Stimulated activated naive CD8-positive, alpha-beta T cell treated with anti-CD3 and anti-CD28 coated beads, Interleukin-15, amount 100 ng/mL, for 72 hours (primary cell): ENCODE measurements at regions not wholly inside any gene's neighbourhood (a gene's known extent, or its start where the extent isn't known, plus 50 kb on each side); places are given as distances from the start of the nearest gene placed in this dataset.

ENCODE experiments used
- ATAC-seq: fragments of 150-1000 bp; cut with Tn5 transposase; 2 replicates; pipeline ENCODE4 v1.10.0; 2021; ENCODE audit warnings: mild to moderate bottlenecking, moderate library complexity
- DNase-seq, 2 donors: peaks; one replicate each; pipeline ENCODE4 v3.0.0; 2021 to 2022
- H3K27ac Mint-ChIP-seq, 2 donors: one replicate each; pipeline ENCODE4 v1.8.0; 2022; ENCODE audit warnings: mild to moderate bottlenecking in 2 of 2, mixed read lengths in 2 of 2, moderate library complexity in 2 of 2
- H3K27me3 Mint-ChIP-seq: one replicate; pipeline ENCODE4 v1.8.0; 2022; ENCODE audit warnings: mixed read lengths
- H3K4me1 Mint-ChIP-seq: one replicate; pipeline ENCODE4 v1.8.0; 2022; ENCODE audit warnings: mild to moderate bottlenecking, mixed read lengths
- H3K4me3 Mint-ChIP-seq, 2 donors: one replicate each; pipeline ENCODE4 v1.8.0; 2022; ENCODE audit warnings: mild to moderate bottlenecking in 2 of 2, mixed read lengths in 2 of 2, moderate library complexity in 1 of 2
- H3K9me3 Mint-ChIP-seq, 2 donors: one replicate each; pipeline ENCODE4 v1.8.0; 2022; ENCODE audit warnings: mixed read lengths in 2 of 2

- ATAC-seq (no peak), DNase-seq (no peak)
- no peaks in the 10 kb centered on the region for H3K27me3 Mint-ChIP-seq
- no peaks in the 10 kb centered on the region for H3K4me1 Mint-ChIP-seq
- H3K27ac Mint-ChIP-seq = no peak overlapping the region
- H3K4me3 Mint-ChIP-seq = no peak overlapping the region
- no peaks in the 10 kb centered on the region for H3K9me3 Mint-ChIP-seq
These were observed 434.8 kb upstream of the IGFBP7 start for GRCh38 chr4:57544811-57545654.

GRCh38 chr4:57504797-57505530 lies 394.8 kb upstream of the IGFBP7 start:
- Mint-ChIP-seq H3K4me3 (no peak overlapping the region), H3K4me1 (no peaks in the 10 kb centered on the region), H3K9me3 (peaks cover 2 to 3% of the 10 kb centered on the region in 2 donors), H3K27ac (no peak overlapping the region), H3K27me3 (no peaks in the 10 kb centered on the region)
- no peak for ATAC-seq
- DNase-seq = no peak

- H3K27me3 Mint-ChIP-seq = no peaks in the 10 kb centered on the region
- H3K4me3 Mint-ChIP-seq = no peak overlapping the region
- peaks cover 0 to 3% of the 10 kb centered on the region in 2 donors for H3K9me3 Mint-ChIP-seq
- ATAC-seq (no peak), DNase-seq (no peak)
- no peaks in the 10 kb centered on the region for H3K4me1 Mint-ChIP-seq
- no peak overlapping the region for H3K27ac Mint-ChIP-seq
These were observed 394.0 kb upstream of the IGFBP7 start for GRCh38 chr4:57504139-57504538.

GRCh38 chr4:57501720-57502119 lies 391.5 kb upstream of the IGFBP7 start:
- H3K4me3 Mint-ChIP-seq = no peak overlapping the region
- no peak overlapping the region for H3K27ac Mint-ChIP-seq
- DNase-seq (no peak), ATAC-seq (no peak)
- no peaks in the 10 kb centered on the region for H3K27me3 Mint-ChIP-seq
- H3K9me3 Mint-ChIP-seq = peaks cover 0 to 3% of the 10 kb centered on the region in 2 donors
- H3K4me1 Mint-ChIP-seq = no peaks in the 10 kb centered on the region

GRCh38 chr4:57499786-57500185 lies 389.6 kb upstream of the IGFBP7 start:
- peaks cover 0 to 3% of the 10 kb centered on the region in 2 donors for H3K9me3 Mint-ChIP-seq
- no peaks in the 10 kb centered on the region for H3K4me1 Mint-ChIP-seq
- H3K27me3 Mint-ChIP-seq = no peaks in the 10 kb centered on the region
- ATAC-seq = no peak
- peak overlapping the region in 1 of 2 donors; percentile 32 for H3K27ac Mint-ChIP-seq
- DNase-seq = no peak
- H3K4me3 Mint-ChIP-seq = no peak overlapping the region

- DNase-seq (no peak), ATAC-seq (no peak)
- no peak overlapping the region for H3K4me3 Mint-ChIP-seq
- H3K4me1 Mint-ChIP-seq = no peaks in the 10 kb centered on the region
- no peak overlapping the region for H3K27ac Mint-ChIP-seq
- H3K27me3 Mint-ChIP-seq = no peaks in the 10 kb centered on the region
- peaks cover 0 to 8% of the 10 kb centered on the region in 2 donors for H3K9me3 Mint-ChIP-seq
These were observed 388.1 kb upstream of the IGFBP7 start for GRCh38 chr4:57498251-57498650.

- Mint-ChIP-seq H3K27me3 (no peaks in the 10 kb centered on the region), H3K4me3 (no peak overlapping the region), H3K9me3 (peaks cover 4 to 6% of the 10 kb centered on the region in 2 donors), H3K4me1 (no peaks in the 10 kb centered on the region), H3K27ac (no peak overlapping the region)
- DNase-seq (no peak), ATAC-seq (no peak)
These were observed 386.7 kb upstream of the IGFBP7 start for GRCh38 chr4:57496697-57497471.

- ATAC-seq (no peak), DNase-seq (no peak)
- no peaks in the 10 kb centered on the region for H3K4me1 Mint-ChIP-seq
- peaks cover 6 to 10% of the 10 kb centered on the region in 2 donors for H3K9me3 Mint-ChIP-seq
- no peak overlapping the region for H3K4me3 Mint-ChIP-seq
- H3K27ac Mint-ChIP-seq = no peak overlapping the region
- no peaks in the 10 kb centered on the region for H3K27me3 Mint-ChIP-seq
These were observed 384.6 kb upstream of the IGFBP7 start for GRCh38 chr4:57494821-57495220.

GRCh38 chr4:57492251-57492878 lies 382.2 kb upstream of the IGFBP7 start:
- Mint-ChIP-seq H3K27me3 (no peaks in the 10 kb centered on the region), H3K27ac (no peak overlapping the region), H3K4me1 (no peaks in the 10 kb centered on the region), H3K4me3 (no peak overlapping the region), H3K9me3 (peaks cover 6 to 10% of the 10 kb centered on the region in 2 donors)
- ATAC-seq (no peak), DNase-seq (no peak)

- no peaks in the 10 kb centered on the region for H3K4me1 Mint-ChIP-seq
- peaks cover 6 to 10% of the 10 kb centered on the region in 2 donors for H3K9me3 Mint-ChIP-seq
- DNase-seq (no peak), ATAC-seq (no peak)
- H3K27ac Mint-ChIP-seq = no peak overlapping the region
- H3K4me3 Mint-ChIP-seq = no peak overlapping the region
- H3K27me3 Mint-ChIP-seq = no peaks in the 10 kb centered on the region
These were observed 381.2 kb upstream of the IGFBP7 start for GRCh38 chr4:57491388-57491787.

GRCh38 chr4:57490520-57491255 lies 380.5 kb upstream of the IGFBP7 start:
- DNase-seq (no peak), ATAC-seq (no peak)
- Mint-ChIP-seq H3K9me3 (peaks cover 6 to 10% of the 10 kb centered on the region in 2 donors), H3K27me3 (no peaks in the 10 kb centered on the region), H3K27ac (no peak overlapping the region), H3K4me3 (no peak overlapping the region), H3K4me1 (no peaks in the 10 kb centered on the region)

GRCh38 chr4:57488366-57489162 lies 378.4 kb upstream of the IGFBP7 start:
- peaks cover 5 to 6% of the 10 kb centered on the region in 2 donors for H3K9me3 Mint-ChIP-seq
- no peaks in the 10 kb centered on the region for H3K27me3 Mint-ChIP-seq

GRCh38 chr4:57475424-57475823 lies 365.2 kb upstream of the IGFBP7 start:
- Mint-ChIP-seq H3K9me3 (peaks cover 0 to 3% of the 10 kb centered on the region in 2 donors), H3K4me3 (no peak overlapping the region), H3K27ac (no peak overlapping the region), H3K4me1 (no peaks in the 10 kb centered on the region), H3K27me3 (no peaks in the 10 kb centered on the region)
- no peak for ATAC-seq
- no peak for DNase-seq

More at GRCh38 chr4:57488366-57489162, 378.4 kb upstream of the IGFBP7 start:
- Mint-ChIP-seq H3K4me3 (no peak overlapping the region), H3K4me1 (no peaks in the 10 kb centered on the region), H3K27ac (no peak overlapping the region)
- DNase-seq = no peak
- ATAC-seq = no peak
